ENCODE measurements at regions not wholly inside any gene's neighbourhood (a gene's known extent, or its start where the extent isn't known, plus 50 kb on each side); places are given as distances from the start of the nearest gene placed in this dataset.

GRCh38 chr2:129929321-129930290 is 49.9 kb upstream of the RAB6C start:
- no peak for FAIRE-seq
- no peak for DNase-seq (ENCODE audit: insufficient read length, low spot score)
- TF ChIP-seq SPI1 (IDR thresholded peaks at IDR 0.05; ENCODE audit: low read depth, low read length) (no peak), PAX5 (IDR thresholded peaks at IDR 0.05; ENCODE audit: insufficient read depth, low read length, severe bottlenecking) (no peak), TAF1 (IDR thresholded peaks at IDR 0.05; ENCODE audit: low read depth, low read length) (no peak), POLR2A (IDR thresholded peaks at IDR 0.05; ENCODE audit: low read depth, low read length) (no peak), POLR2AphosphoS5 (IDR thresholded peaks at IDR 0.05; ENCODE audit: low read depth, low read length) (no peak), POU2F2 (IDR thresholded peaks at IDR 0.05; ENCODE audit: low read depth, low read length) (no peak)
